Bone marrow (tissue), 2 donors: ENCODE measurements at regions not wholly inside any gene's neighbourhood (a gene's known extent, or its start where the extent isn't known, plus 50 kb on each side); places are given as distances from the start of the nearest gene placed in this dataset.
"Not testable (repeated sequence)": the region's sequence is repeated elsewhere in the genome, so short reads cannot be mapped to it uniquely, and the experiment has no call there.

Source experiments
- DNase-seq, 2 donors: peaks; one replicate each; lab custom pipeline; 2025; lab: John Stamatoyannopoulos, UW

- DNase-seq: no peak
Observed at GRCh38 chr2:760001-760400, 82.8 kb upstream of the TMEM18 start.

DNA sequence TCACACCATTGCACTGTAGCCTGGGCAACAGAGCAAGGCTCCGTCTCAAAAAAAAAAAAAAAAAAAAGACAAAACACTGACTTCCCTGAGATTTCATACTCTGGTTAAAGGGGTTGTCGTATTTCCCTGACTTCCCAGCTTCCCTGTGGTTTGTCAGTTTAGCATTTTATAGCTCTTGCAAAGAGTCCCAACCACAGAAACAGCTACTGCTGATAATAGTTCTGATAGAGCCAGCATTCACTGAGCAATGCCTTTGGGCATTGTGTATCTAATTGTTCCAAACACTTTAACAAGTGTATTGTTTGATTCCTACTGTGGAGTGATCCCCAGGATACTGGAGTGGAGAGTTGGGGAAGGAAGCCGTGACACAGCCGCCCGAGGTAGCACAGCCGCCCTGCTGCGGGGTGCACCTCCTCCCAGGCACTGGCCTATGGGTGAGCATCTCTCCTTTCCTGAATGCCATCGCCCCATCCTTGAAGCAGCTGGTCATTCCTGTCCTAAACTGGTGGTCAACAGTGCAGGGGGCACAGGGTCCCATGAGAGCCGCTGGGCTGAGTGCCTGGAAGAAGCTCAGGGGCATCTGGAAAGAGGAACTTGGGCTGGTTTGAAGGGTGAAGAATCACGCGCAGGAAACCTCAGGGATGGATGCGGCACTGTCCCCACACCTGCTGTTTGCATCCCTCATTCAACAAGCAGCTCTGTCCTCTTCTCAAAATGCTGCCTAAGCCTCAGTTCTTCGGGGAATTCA lies 81.0 kb upstream of the TMEM18 start:
- DNase-seq: no peak

- DNase-seq: no peak
Observed at GRCh38 chr2:753123-753522, 75.9 kb upstream of the TMEM18 start.

GRCh38 chr2:751474-751873 lies 74.3 kb upstream of the TMEM18 start:
- DNase-seq: no peak

- no peak for DNase-seq
Observed at GRCh38 chr2:750628-751027, 73.4 kb upstream of the TMEM18 start.

DNA sequence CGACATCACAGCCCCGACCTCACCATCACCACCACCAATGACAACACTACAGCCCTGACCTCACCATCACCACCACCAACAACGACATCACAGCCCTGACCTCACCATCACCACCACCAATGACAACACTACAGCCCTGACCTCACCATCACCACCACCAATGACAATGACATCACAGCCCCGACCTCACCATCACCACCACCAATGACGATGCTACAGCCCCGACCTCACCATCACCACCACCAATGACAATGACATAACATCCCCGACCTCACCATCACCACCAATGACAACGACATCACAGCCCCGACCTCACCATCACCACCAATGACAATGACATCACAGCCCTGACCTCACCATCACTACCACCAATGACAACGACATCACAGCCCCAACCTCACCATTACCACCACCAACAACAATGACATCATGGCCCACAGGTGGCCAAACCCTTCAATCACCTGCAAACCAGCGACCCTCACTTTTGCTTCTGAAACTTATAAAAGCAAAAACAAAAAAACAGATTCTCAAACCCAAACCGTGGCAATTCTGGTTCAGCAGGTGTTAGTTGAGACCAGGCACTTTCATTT lies 70.7 kb upstream of the TMEM18 start:
- no peak for DNase-seq

DNA sequence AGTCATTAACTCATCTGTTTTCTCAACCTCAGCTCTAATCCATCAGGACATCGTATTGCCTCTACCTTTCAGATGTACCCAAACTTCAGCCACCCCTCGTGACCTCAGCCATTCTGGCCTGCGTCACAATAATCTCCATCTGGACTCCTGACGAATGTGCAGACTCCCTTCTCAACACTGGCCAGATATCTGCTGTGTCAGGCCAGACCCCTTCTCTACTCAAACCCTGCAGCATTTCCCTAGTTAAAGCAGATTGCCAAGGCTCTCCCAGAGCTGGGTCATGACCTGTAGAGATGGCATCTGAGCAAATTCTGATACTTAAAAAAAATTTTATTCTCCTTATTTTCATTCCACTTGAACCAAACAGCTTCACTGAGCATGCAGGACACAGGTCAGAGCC lies 69.5 kb upstream of the TMEM18 start:
- no peak for DNase-seq

DNA sequence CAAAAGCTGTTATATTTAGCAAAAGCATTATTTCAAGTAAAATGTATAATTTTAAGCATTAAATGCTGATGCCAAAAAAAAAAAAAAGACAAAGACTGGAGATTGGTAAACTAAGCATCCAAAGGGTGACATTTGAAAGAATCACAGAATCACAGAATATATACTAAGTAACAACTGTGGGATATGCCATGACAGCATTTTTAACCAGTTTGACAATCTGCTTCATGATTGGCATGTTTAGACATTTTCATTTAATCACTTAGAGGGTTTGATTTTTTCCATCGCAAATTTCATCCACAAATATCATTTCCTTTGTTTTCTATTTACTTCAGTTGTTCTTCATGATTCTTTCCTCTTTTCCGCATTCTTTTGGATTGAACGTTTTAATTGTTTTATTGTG lies 66.9 kb upstream of the TMEM18 start:
- DNase-seq: no peak

DNA sequence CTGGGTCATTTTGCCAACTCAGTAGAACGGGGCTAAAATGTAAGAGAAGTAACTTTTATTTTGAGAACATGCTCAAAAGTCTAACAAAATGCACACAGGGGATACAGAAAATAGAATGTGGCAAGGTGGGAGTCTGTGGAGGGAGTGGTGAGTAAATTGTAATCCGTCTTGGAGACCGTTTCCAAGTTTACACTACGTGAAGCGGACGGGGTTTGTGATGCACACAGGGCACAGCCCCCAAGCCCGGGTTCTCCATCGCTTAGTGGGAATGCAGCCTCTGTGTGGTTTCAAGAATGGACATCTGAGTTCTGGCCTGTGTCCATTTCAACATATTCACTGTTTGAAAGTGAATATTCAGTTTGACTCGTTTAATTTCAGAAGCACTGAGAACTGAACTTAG lies 65.0 kb upstream of the TMEM18 start:
- no peak for DNase-seq

DNA sequence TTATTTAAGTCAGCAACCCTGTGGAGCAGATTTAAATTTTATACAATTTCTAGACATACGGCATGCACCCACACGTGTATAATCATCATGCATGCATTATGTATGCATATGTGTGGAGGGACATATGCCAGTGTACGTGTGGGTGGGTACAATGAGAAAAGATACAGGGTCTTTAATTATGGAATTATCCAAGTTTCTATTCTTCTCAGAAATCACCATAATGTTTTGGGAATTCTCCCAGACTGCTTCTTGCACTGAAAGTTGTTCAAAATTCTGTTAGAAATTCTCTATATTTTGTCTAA lies 63.9 kb upstream of the TMEM18 start:
- DNase-seq: no peak

DNA sequence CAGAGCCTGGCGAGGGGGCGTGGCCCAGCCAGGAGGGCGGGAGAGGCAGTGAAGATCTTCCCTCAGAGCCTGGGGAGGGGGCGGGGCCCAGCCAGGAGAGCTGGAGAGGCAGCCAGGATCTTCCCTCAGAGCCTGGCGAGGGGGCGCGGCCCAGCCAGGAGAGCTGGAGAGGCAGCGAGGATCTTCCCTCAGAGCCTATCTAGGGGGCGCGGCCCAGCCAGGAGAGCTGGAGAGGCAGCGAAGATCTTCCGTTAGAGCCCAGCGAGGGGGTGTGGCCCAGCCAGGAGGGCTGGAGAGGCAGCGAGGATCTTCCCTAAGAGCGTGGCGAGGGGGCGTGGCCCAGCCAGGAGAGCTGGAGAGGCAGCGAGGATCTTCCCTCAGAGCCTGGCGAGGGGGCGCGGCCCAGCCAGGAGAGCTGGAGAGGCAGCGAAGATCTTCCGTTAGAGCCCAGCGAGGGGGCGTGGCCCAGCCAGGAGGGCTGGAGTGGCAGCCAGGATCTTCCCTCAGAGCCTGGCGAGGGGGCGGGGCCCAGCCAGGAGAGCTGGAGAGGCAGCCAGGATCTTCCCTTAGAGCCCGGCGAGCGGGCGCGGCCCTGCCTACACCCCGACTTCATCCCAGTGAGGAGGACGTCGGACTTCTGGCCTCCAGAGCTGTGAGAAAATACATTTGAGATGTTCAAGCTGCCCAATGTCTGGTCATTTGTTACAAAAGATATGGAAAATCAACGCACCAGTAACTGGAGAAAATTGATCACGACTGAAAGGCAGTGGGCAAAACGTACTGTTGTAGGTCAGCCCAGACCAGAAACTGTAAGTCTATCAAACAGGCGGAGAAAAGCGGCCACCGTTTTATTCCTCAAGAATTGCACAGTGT lies 63.4 kb upstream of the TMEM18 start:
- not testable (repeated sequence) for DNase-seq

GRCh38 chr2:739864-740321 lies 62.7 kb upstream of the TMEM18 start:
- DNase-seq: not testable (repeated sequence)

- no peak for DNase-seq
Observed at GRCh38 chr2:736939-737338, 59.7 kb upstream of the TMEM18 start.

DNA sequence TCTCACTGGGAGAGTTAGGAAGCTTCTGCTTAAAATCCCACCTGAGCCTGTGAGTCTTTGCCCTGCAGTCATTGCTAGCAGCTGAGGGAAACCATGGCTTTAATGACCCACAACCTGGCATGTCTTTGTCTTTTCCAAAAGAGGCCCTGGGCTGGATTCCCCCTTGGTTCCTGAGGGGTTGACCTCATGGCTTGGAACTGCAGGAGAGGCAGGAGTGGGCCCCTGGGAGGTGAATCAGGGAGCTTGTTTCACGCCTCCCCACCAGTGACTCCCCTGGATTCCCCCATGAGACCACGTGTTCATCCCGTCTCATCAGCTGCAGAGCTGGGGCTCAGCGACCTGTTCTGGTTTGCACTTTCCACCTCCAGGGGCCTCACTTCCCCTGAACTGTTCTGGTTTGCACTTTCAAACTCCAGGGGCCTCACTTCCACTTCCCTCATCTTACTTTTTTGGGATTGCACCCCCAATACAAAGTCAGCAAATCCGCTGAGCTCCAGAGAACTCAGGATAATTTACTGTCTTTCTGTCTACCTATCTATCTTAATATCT lies 58.5 kb upstream of the TMEM18 start:
- DNase-seq: no peak

GRCh38 chr2:734496-734895 lies 57.3 kb upstream of the TMEM18 start:
- no peak for DNase-seq

GRCh38 chr2:733495-733894 lies 56.3 kb upstream of the TMEM18 start:
- no peak for DNase-seq

DNA sequence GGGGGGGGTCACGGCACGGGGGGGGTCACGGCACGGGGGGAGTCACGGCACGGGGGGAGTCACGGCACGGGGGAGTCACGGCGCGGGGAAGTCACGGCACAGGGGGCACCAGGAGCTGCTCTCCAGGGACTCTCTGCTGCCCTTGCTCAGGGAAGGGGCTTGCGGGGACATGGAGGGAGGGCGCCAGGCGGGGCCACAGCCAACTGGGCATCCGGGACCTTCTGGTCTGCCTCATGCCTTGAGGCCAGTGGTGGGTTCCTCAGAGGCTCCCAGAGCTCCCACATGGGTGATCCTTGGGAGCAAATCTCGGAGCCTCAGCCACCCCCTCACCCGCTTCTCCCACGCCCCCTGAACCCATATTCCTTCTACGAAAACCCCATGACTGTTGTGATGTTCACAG lies 55.8 kb upstream of the TMEM18 start:
- DNase-seq: no peak

DNA sequence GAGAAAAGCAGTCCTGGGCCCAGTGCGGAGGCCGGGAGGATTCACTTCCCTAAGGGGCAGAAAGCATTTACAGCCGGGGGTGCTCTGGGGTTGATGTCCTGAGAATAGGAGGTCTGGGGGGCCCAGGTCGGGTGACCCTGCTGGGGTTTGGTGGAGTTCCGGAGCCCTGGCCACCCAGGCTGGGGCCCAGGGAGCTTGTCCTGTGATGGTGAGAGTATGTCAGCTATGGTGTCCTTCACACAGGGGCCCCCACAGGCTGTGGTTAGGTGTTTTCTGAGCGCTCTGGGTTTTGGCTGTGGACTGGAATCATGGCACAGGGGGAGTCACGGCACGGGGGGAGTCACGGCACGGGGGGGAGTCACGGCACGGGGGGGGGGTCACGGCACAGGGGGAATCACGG lies 54.5 kb upstream of the TMEM18 start:
- DNase-seq: no peak

DNA sequence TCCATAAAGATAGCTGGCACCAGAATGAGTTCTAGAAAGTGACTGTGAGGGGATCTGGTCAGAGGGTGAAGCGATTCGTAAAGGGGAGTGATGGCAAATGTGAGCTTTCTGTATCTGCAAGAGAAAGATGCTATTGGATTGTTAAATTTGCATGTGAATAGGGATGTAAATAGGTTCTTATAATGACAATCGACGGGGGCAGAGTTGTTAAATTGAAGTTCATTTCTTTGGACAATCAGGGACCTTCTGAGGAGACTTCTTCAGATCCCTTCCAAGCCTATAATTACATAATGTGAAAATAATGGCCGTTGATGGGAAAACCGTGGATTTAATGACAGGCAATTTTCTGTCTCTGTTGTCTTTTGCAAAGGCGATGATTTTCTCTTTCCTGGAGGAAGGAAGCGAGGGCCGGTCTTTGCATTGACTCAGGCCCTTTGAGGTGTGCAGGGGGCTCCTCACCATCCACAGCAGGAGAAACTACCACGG lies 52.2 kb upstream of the TMEM18 start:
- no peak for DNase-seq

DNA sequence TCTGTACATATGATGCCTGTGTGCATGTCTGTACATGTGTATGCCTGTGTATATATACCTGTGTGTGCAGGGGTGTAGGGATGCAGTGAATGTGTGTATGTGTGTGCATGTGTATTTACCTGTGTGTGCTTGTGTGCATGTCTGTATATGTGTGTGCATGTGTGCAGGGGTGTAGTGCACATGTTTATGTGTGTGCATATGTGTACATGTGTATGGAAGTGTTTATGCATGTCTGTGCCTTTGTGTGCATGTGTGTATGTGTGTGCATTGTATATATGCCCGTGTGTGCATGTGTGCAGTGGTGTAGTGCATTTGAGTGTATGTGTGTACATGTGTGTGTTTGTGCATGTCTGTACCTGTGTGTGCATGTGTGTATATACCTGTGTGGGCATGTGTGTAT lies 51.0 kb upstream of the TMEM18 start:
- no peak for DNase-seq

- no peak for DNase-seq
Observed at GRCh38 chr2:727071-727470, 49.9 kb upstream of the TMEM18 start.
